Neural crest cell (in vitro differentiated cells): ENCODE measurements at regions not wholly inside any gene's neighbourhood (a gene's known extent, or its start where the extent isn't known, plus 50 kb on each side); places are given as distances from the start of the nearest gene placed in this dataset.

ENCODE experiments used
- DNase-seq: peaks from one replicate; pipeline ENCODE4 v3.0.0; 2021; ENCODE audit warnings: low read depth, mixed read lengths, low spot score
- H3K27ac Mint-ChIP-seq: one replicate; pipeline ENCODE4 v1.8.0; 2021; ENCODE audit warnings: mild to moderate bottlenecking, mixed read lengths; ENCODE audit not compliant: unreplicated experiment
- H3K27me3 Mint-ChIP-seq: 2 replicates; pipeline ENCODE4 v1.8.0; 2021; ENCODE audit warnings: low read depth, mild to moderate bottlenecking, mixed read lengths
- H3K36me3 Mint-ChIP-seq: 2 replicates; pipeline ENCODE4 v1.8.0; 2021; ENCODE audit warnings: low read depth, mild to moderate bottlenecking, mixed read lengths
- H3K4me1 Mint-ChIP-seq: 2 replicates; pipeline ENCODE4 v1.8.0; 2021; ENCODE audit warnings: mixed read lengths
- H3K4me3 Mint-ChIP-seq: one replicate; pipeline ENCODE4 v1.8.0; 2021; ENCODE audit warnings: mild to moderate bottlenecking, mixed read lengths
- H3K9me3 Mint-ChIP-seq: 2 replicates; pipeline ENCODE4 v1.8.0; 2021; ENCODE audit warnings: mixed read lengths
- CTCF ChIP-seq: fragments of 200-600 bp; sonication (generic); conservative IDR thresholded peaks from 2 replicates; pipeline ENCODE4 v1.5.0; 2021; ENCODE audit warnings: antibody characterized with exemption, mild to moderate bottlenecking

GRCh38 chr2:60385648-60386047, 167.8 kb downstream of the BCL11A start:
- peaks cover 8% of the 10 kb centered on the region for H3K27me3 Mint-ChIP-seq
- no peaks in the 10 kb centered on the region for H3K36me3 Mint-ChIP-seq
- peaks cover 6% of the 10 kb centered on the region for H3K9me3 Mint-ChIP-seq
- no peak overlapping the region for H3K4me3 Mint-ChIP-seq
- no peak for DNase-seq
- H3K27ac Mint-ChIP-seq: no peak overlapping the region
- peaks cover 10% of the 10 kb centered on the region for H3K4me1 Mint-ChIP-seq
- TF ChIP-seq CTCF: no peak

- Mint-ChIP-seq H3K36me3 (no peaks in the 10 kb centered on the region), H3K27me3 (peaks cover 8% of the 10 kb centered on the region), H3K27ac (peak overlapping the region; percentile 30), H3K4me1 (peaks cover 10% of the 10 kb centered on the region), H3K4me3 (no peak overlapping the region), H3K9me3 (peaks cover 6% of the 10 kb centered on the region)
- no peak for TF ChIP-seq CTCF
- DNase-seq: no peak
These were observed 169.9 kb downstream of the BCL11A start for GRCh38 chr2:60383401-60384143.

- TF ChIP-seq CTCF: no peak
- H3K27me3 Mint-ChIP-seq: peaks cover 5% of the 10 kb centered on the region
- no peak overlapping the region for H3K4me3 Mint-ChIP-seq
- no peak for DNase-seq
- no peak overlapping the region for H3K27ac Mint-ChIP-seq
- H3K9me3 Mint-ChIP-seq: peaks cover 6% of the 10 kb centered on the region
- peaks cover 10% of the 10 kb centered on the region for H3K4me1 Mint-ChIP-seq
- no peaks in the 10 kb centered on the region for H3K36me3 Mint-ChIP-seq
These were observed 173.0 kb downstream of the BCL11A start for GRCh38 chr2:60380411-60380810.

- peaks cover 5% of the 10 kb centered on the region for H3K27me3 Mint-ChIP-seq
- H3K27ac Mint-ChIP-seq: no peak overlapping the region
- no peak for DNase-seq
- H3K4me3 Mint-ChIP-seq: no peak overlapping the region
- peaks cover 6% of the 10 kb centered on the region for H3K9me3 Mint-ChIP-seq
- TF ChIP-seq CTCF: no peak
- no peaks in the 10 kb centered on the region for H3K36me3 Mint-ChIP-seq
- peaks cover 10% of the 10 kb centered on the region for H3K4me1 Mint-ChIP-seq
These were observed 173.8 kb downstream of the BCL11A start for GRCh38 chr2:60379684-60380083.

GRCh38 chr2:60379216-60379615, 174.2 kb downstream of the BCL11A start:
- DNase-seq: no peak
- Mint-ChIP-seq H3K27ac (no peak overlapping the region), H3K36me3 (no peaks in the 10 kb centered on the region), H3K4me1 (peaks cover 10% of the 10 kb centered on the region), H3K9me3 (peaks cover 6% of the 10 kb centered on the region), H3K4me3 (no peak overlapping the region), H3K27me3 (peaks cover 5% of the 10 kb centered on the region)
- no peak for TF ChIP-seq CTCF
